ENCODE measurements at regions not wholly inside any gene's neighbourhood (a gene's known extent, or its start where the extent isn't known, plus 50 kb on each side); places are given as distances from the start of the nearest gene placed in this dataset.

DNA sequence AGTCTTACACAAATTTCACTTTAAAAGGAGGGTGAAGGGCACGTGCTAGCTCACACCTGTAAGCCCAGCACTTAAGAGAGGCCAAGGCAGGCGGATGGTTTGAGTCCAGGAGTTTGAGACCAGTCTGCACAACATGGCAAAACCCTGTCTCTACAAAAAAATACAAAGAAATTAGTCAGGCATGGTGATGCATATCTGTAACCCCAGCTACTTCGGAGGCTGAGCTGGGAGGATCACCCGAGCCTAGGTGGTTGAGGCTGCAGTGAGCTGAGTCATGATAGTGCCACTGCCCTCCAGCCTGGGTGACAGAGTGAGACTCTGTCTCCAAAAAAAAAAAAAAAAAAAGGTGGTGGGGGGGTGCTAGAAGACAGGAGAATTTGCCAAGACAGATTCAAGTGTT, 237.3 kb upstream of the KLF14 start:
- 90% methylated on average over 4 of the region's 4 CpGs for WGBS (ENCODE audit: insufficient coverage, low coverage, low lambda C conversion rate, missing lambda C conversion rate)
- ATAC-seq = no peak
- no peak for TF ChIP-seq POLR2A (IDR thresholded peaks at IDR 0.05)
- TF ChIP-seq, protein P1, sequence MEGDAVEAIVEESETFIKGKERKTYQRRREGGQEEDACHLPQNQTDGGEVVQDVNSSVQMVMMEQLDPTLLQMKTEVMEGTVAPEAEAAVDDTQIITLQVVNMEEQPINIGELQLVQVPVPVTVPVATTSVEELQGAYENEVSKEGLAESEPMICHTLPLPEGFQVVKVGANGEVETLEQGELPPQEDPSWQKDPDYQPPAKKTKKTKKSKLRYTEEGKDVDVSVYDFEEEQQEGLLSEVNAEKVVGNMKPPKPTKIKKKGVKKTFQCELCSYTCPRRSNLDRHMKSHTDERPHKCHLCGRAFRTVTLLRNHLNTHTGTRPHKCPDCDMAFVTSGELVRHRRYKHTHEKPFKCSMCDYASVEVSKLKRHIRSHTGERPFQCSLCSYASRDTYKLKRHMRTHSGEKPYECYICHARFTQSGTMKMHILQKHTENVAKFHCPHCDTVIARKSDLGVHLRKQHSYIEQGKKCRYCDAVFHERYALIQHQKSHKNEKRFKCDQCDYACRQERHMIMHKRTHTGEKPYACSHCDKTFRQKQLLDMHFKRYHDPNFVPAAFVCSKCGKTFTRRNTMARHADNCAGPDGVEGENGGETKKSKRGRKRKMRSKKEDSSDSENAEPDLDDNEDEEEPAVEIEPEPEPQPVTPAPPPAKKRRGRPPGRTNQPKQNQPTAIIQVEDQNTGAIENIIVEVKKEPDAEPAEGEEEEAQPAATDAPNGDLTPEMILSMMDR (IDR thresholded peaks at IDR 0.05) = no peak

GRCh38 chr7:130972201-130972600, 238.2 kb upstream of the KLF14 start:
- 92% methylated on average over 2 of the region's 2 CpGs for WGBS (ENCODE audit: insufficient coverage, low coverage, low lambda C conversion rate, missing lambda C conversion rate)
- no peak for ATAC-seq
- intact Hi-C loops (cut with DNase I) = no loop called here

More for the DNA sequence above, 237.3 kb upstream of the KLF14 start:
- Histone ChIP-seq H3K9me3 (no peaks in the 10 kb centered on the region), H3K4me3 (no peak overlapping the region), H3K36me3 (no peaks in the 10 kb centered on the region), H3K4me1 (no peaks in the 10 kb centered on the region), H3K27me3 (no peaks in the 10 kb centered on the region), H3K27ac (no peak overlapping the region)
- DNase-seq = no peak
- intact Hi-C loops (cut with DNase I) = no loop called here

GRCh38 chr7:130973637-130974036, 239.6 kb upstream of the KLF14 start:
- DNase-seq = no peak
- H3K27me3 ChIP-seq = no peaks in the 10 kb centered on the region
- ATAC-seq = no peak

More at GRCh38 chr7:130972201-130972600, 238.2 kb upstream of the KLF14 start:
- Histone ChIP-seq H3K4me3 (no peak overlapping the region), H3K4me1 (no peaks in the 10 kb centered on the region), H3K27me3 (no peaks in the 10 kb centered on the region), H3K36me3 (no peaks in the 10 kb centered on the region), H3K9me3 (no peaks in the 10 kb centered on the region), H3K27ac (no peak overlapping the region)
- TF ChIP-seq, protein P1 (IDR thresholded peaks at IDR 0.05) = no peak
- TF ChIP-seq POLR2A (IDR thresholded peaks at IDR 0.05) = no peak
- DNase-seq = no peak

GRCh38 chr7:130974169-130974568, 240.2 kb upstream of the KLF14 start:
- TF ChIP-seq, protein P1 (IDR thresholded peaks at IDR 0.05) = no peak
- no peak for TF ChIP-seq POLR2A (IDR thresholded peaks at IDR 0.05)
- DNase-seq (no peak), ATAC-seq (no peak)
- H3K36me3 ChIP-seq = no peaks in the 10 kb centered on the region
- H3K4me1 ChIP-seq = no peaks in the 10 kb centered on the region
- H3K4me3 ChIP-seq = no peak overlapping the region
- intact Hi-C loops (cut with DNase I) = no loop called here
- no peaks in the 10 kb centered on the region for H3K27me3 ChIP-seq
- no peaks in the 10 kb centered on the region for H3K9me3 ChIP-seq
- 90% methylated on average over 2 of the region's 2 CpGs for WGBS (ENCODE audit: insufficient coverage, low coverage, low lambda C conversion rate, missing lambda C conversion rate)
- H3K27ac ChIP-seq = no peak overlapping the region

More at GRCh38 chr7:130973637-130974036, 239.6 kb upstream of the KLF14 start:
- no peak for TF ChIP-seq POLR2A (IDR thresholded peaks at IDR 0.05)
- TF ChIP-seq, protein P1 (IDR thresholded peaks at IDR 0.05) = no peak
- intact Hi-C loops (cut with DNase I) = no loop called here
- H3K4me3 ChIP-seq = no peak overlapping the region
- no peak overlapping the region for H3K27ac ChIP-seq
- no peaks in the 10 kb centered on the region for H3K4me1 ChIP-seq
- H3K36me3 ChIP-seq = no peaks in the 10 kb centered on the region
- no peaks in the 10 kb centered on the region for H3K9me3 ChIP-seq

GRCh38 chr7:130974794-130975193, 240.8 kb upstream of the KLF14 start:
- no peaks in the 10 kb centered on the region for H3K4me1 ChIP-seq
- H3K4me3 ChIP-seq = no peak overlapping the region
- no peak for TF ChIP-seq POLR2A (IDR thresholded peaks at IDR 0.05)
- TF ChIP-seq, protein P1 (IDR thresholded peaks at IDR 0.05) = no peak
- H3K9me3 ChIP-seq = no peaks in the 10 kb centered on the region
- no peaks in the 10 kb centered on the region for H3K36me3 ChIP-seq
- H3K27ac ChIP-seq = no peak overlapping the region
- DNase-seq (no peak), ATAC-seq (no peak)
- intact Hi-C loops (cut with DNase I) = no loop called here
- H3K27me3 ChIP-seq = no peaks in the 10 kb centered on the region
- WGBS (ENCODE audit: insufficient coverage, low coverage, low lambda C conversion rate, missing lambda C conversion rate) = no CpG with 5 or more reads among the region's 2 CpGs
